ENCODE measurements at regions not wholly inside any gene's neighbourhood (a gene's known extent, or its start where the extent isn't known, plus 50 kb on each side); places are given as distances from the start of the nearest gene placed in this dataset.

DNA sequence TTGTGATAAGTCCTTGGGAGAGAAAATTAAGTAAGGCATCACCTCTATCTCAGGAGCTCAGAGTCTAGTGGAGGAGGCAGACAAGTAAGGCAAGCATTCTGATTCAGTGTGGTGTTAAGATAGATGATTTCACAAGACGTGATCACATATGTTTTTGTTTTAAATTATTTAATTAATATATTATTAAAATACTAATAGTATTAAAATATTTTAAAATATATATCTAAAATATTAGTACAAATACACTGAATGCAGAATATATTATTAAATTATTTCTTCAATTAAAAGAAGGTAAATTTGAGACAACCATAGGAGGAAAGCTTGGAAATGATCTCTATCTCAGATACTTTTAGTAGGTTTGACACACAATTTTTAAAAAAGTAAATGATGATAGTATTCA, 51.5 kb upstream of the ANO4 start:
- no peak for DNase-seq

Data from NCI-H1105 treated with DMSO at 0.1 percent for 48 hours (cell line).